ENCODE measurements at regions not wholly inside any gene's neighbourhood (a gene's known extent, or its start where the extent isn't known, plus 50 kb on each side); places are given as distances from the start of the nearest gene placed in this dataset.

- Mint-ChIP-seq H3K9me3 (no peaks in the 10 kb centered on the region), H3K36me3 (ENCODE audit: insufficient read depth) (no peaks in the 10 kb centered on the region), H3K27me3 (ENCODE audit: low read depth) (no peaks in the 10 kb centered on the region), H3K4me1 (ENCODE audit: low read depth) (no peaks in the 10 kb centered on the region), H3K4me3 (no peak overlapping the region)
- no peak for ATAC-seq
- no peak for DNase-seq
These were observed 427.9 kb downstream of the STIM2 start for GRCh38 chr4:27288496-27288895.

GRCh38 chr4:27289704-27290103, 429.1 kb downstream of the STIM2 start:
- Mint-ChIP-seq H3K9me3 (no peaks in the 10 kb centered on the region), H3K27me3 (ENCODE audit: low read depth) (no peaks in the 10 kb centered on the region), H3K4me3 (no peak overlapping the region), H3K4me1 (ENCODE audit: low read depth) (no peaks in the 10 kb centered on the region), H3K36me3 (ENCODE audit: insufficient read depth) (no peaks in the 10 kb centered on the region)
- ATAC-seq (no peak), DNase-seq (no peak)

- no peaks in the 10 kb centered on the region for H3K36me3 Mint-ChIP-seq (ENCODE audit: insufficient read depth)
- no peaks in the 10 kb centered on the region for H3K4me1 Mint-ChIP-seq (ENCODE audit: low read depth)
- no peak for ATAC-seq
- no peak for DNase-seq
- H3K9me3 Mint-ChIP-seq = no peaks in the 10 kb centered on the region
- H3K4me3 Mint-ChIP-seq = no peak overlapping the region
- H3K27me3 Mint-ChIP-seq (ENCODE audit: low read depth) = no peaks in the 10 kb centered on the region
These were observed 433.2 kb downstream of the STIM2 start for GRCh38 chr4:27293831-27294230.

- H3K9me3 Mint-ChIP-seq = peaks cover 9% of the 10 kb centered on the region
- ATAC-seq (no peak), DNase-seq (no peak)
- H3K4me3 Mint-ChIP-seq = no peak overlapping the region
- no peaks in the 10 kb centered on the region for H3K36me3 Mint-ChIP-seq (ENCODE audit: insufficient read depth)
- no peaks in the 10 kb centered on the region for H3K4me1 Mint-ChIP-seq (ENCODE audit: low read depth)
- no peaks in the 10 kb centered on the region for H3K27me3 Mint-ChIP-seq (ENCODE audit: low read depth)
These were observed 444.1 kb downstream of the STIM2 start for GRCh38 chr4:27304751-27305150.

- no peak for ATAC-seq
- Mint-ChIP-seq H3K36me3 (ENCODE audit: insufficient read depth) (no peaks in the 10 kb centered on the region), H3K4me1 (ENCODE audit: low read depth) (no peaks in the 10 kb centered on the region), H3K9me3 (peaks cover 7% of the 10 kb centered on the region), H3K27me3 (ENCODE audit: low read depth) (no peaks in the 10 kb centered on the region), H3K4me3 (no peak overlapping the region)
- DNase-seq = no peak
These were observed 444.6 kb downstream of the STIM2 start for GRCh38 chr4:27305246-27305645.

GRCh38 chr4:27308379-27308778, 447.7 kb downstream of the STIM2 start:
- no peak for ATAC-seq
- Mint-ChIP-seq H3K4me1 (ENCODE audit: low read depth) (no peaks in the 10 kb centered on the region), H3K27me3 (ENCODE audit: low read depth) (no peaks in the 10 kb centered on the region), H3K9me3 (no peaks in the 10 kb centered on the region), H3K36me3 (ENCODE audit: insufficient read depth) (no peaks in the 10 kb centered on the region), H3K4me3 (no peak overlapping the region)
- no peak for DNase-seq

GRCh38 chr4:27315625-27316024, 455.0 kb downstream of the STIM2 start:
- peaks cover 2% of the 10 kb centered on the region for H3K9me3 Mint-ChIP-seq
- ATAC-seq = no peak
- DNase-seq = no peak
- H3K36me3 Mint-ChIP-seq (ENCODE audit: insufficient read depth) = no peaks in the 10 kb centered on the region
- H3K4me3 Mint-ChIP-seq = no peak overlapping the region
- no peaks in the 10 kb centered on the region for H3K4me1 Mint-ChIP-seq (ENCODE audit: low read depth)
- H3K27me3 Mint-ChIP-seq (ENCODE audit: low read depth) = peaks cover 2% of the 10 kb centered on the region

GRCh38 chr4:27316176-27316575, 455.5 kb downstream of the STIM2 start:
- peaks cover 2% of the 10 kb centered on the region for H3K27me3 Mint-ChIP-seq (ENCODE audit: low read depth)
- H3K9me3 Mint-ChIP-seq = peaks cover 2% of the 10 kb centered on the region
- H3K4me3 Mint-ChIP-seq = no peak overlapping the region
- no peak for DNase-seq
- no peaks in the 10 kb centered on the region for H3K36me3 Mint-ChIP-seq (ENCODE audit: insufficient read depth)
- no peaks in the 10 kb centered on the region for H3K4me1 Mint-ChIP-seq (ENCODE audit: low read depth)
- no peak for ATAC-seq

- H3K4me3 Mint-ChIP-seq = no peak overlapping the region
- H3K36me3 Mint-ChIP-seq (ENCODE audit: insufficient read depth) = no peaks in the 10 kb centered on the region
- peaks cover 2% of the 10 kb centered on the region for H3K27me3 Mint-ChIP-seq (ENCODE audit: low read depth)
- no peaks in the 10 kb centered on the region for H3K4me1 Mint-ChIP-seq (ENCODE audit: low read depth)
- no peak for ATAC-seq
- DNase-seq = no peak
- H3K9me3 Mint-ChIP-seq = peaks cover 2% of the 10 kb centered on the region
These were observed 458.1 kb downstream of the STIM2 start for GRCh38 chr4:27318740-27319139.

GRCh38 chr4:27326991-27327390, 466.4 kb downstream of the STIM2 start:
- H3K36me3 Mint-ChIP-seq (ENCODE audit: insufficient read depth) = no peaks in the 10 kb centered on the region
- no peaks in the 10 kb centered on the region for H3K27me3 Mint-ChIP-seq (ENCODE audit: low read depth)
- ATAC-seq (no peak), DNase-seq (no peak)
- H3K4me3 Mint-ChIP-seq = no peak overlapping the region
- no peaks in the 10 kb centered on the region for H3K9me3 Mint-ChIP-seq
- H3K4me1 Mint-ChIP-seq (ENCODE audit: low read depth) = no peaks in the 10 kb centered on the region

GRCh38 chr4:27327421-27328181, 467.0 kb downstream of the STIM2 start:
- H3K4me1 Mint-ChIP-seq (ENCODE audit: low read depth) = no peaks in the 10 kb centered on the region
- DNase-seq (no peak), ATAC-seq (no peak)
- H3K27me3 Mint-ChIP-seq (ENCODE audit: low read depth) = no peaks in the 10 kb centered on the region
- no peaks in the 10 kb centered on the region for H3K36me3 Mint-ChIP-seq (ENCODE audit: insufficient read depth)
- no peaks in the 10 kb centered on the region for H3K9me3 Mint-ChIP-seq
- no peak overlapping the region for H3K4me3 Mint-ChIP-seq

- H3K36me3 Mint-ChIP-seq (ENCODE audit: insufficient read depth) = no peaks in the 10 kb centered on the region
These were observed 477.9 kb downstream of the STIM2 start for GRCh38 chr4:27338530-27338929.

GRCh38 chr4:27343411-27343810, 482.8 kb downstream of the STIM2 start:
- Mint-ChIP-seq H3K9me3 (peaks cover 6% of the 10 kb centered on the region), H3K27me3 (ENCODE audit: low read depth) (peaks cover 2% of the 10 kb centered on the region), H3K36me3 (ENCODE audit: insufficient read depth) (no peaks in the 10 kb centered on the region), H3K4me3 (no peak overlapping the region), H3K4me1 (ENCODE audit: low read depth) (no peaks in the 10 kb centered on the region)
- ATAC-seq (no peak), DNase-seq (no peak)

More at GRCh38 chr4:27338530-27338929, 477.9 kb downstream of the STIM2 start:
- Mint-ChIP-seq H3K9me3 (peaks cover 14% of the 10 kb centered on the region), H3K4me3 (no peak overlapping the region), H3K4me1 (ENCODE audit: low read depth) (no peaks in the 10 kb centered on the region), H3K27me3 (ENCODE audit: low read depth) (peaks cover 2% of the 10 kb centered on the region)
- no peak for DNase-seq
- no peak for ATAC-seq

GRCh38 chr4:27350161-27350560, 489.5 kb downstream of the STIM2 start:
- no peak for ATAC-seq

GRCh38 chr4:27357283-27357682, 496.6 kb downstream of the STIM2 start:
- ATAC-seq = no peak
- Mint-ChIP-seq H3K27me3 (ENCODE audit: low read depth) (no peaks in the 10 kb centered on the region), H3K4me1 (ENCODE audit: low read depth) (no peaks in the 10 kb centered on the region), H3K36me3 (ENCODE audit: insufficient read depth) (no peaks in the 10 kb centered on the region), H3K4me3 (no peak overlapping the region), H3K9me3 (no peaks in the 10 kb centered on the region)
- DNase-seq = no peak

More at GRCh38 chr4:27350161-27350560, 489.5 kb downstream of the STIM2 start:
- Mint-ChIP-seq H3K4me3 (no peak overlapping the region), H3K4me1 (ENCODE audit: low read depth) (no peaks in the 10 kb centered on the region), H3K27me3 (ENCODE audit: low read depth) (no peaks in the 10 kb centered on the region), H3K36me3 (ENCODE audit: insufficient read depth) (no peaks in the 10 kb centered on the region), H3K9me3 (peaks cover 3% of the 10 kb centered on the region)
- no peak for DNase-seq

Data from activated T-cell treated with anti-CD3 and anti-CD28 coated beads, Interleukin-2, amount 50 U/mL, for 4 hours (primary cell).